ENCODE measurements at regions not wholly inside any gene's neighbourhood (a gene's known extent, or its start where the extent isn't known, plus 50 kb on each side); places are given as distances from the start of the nearest gene placed in this dataset.

DNA sequence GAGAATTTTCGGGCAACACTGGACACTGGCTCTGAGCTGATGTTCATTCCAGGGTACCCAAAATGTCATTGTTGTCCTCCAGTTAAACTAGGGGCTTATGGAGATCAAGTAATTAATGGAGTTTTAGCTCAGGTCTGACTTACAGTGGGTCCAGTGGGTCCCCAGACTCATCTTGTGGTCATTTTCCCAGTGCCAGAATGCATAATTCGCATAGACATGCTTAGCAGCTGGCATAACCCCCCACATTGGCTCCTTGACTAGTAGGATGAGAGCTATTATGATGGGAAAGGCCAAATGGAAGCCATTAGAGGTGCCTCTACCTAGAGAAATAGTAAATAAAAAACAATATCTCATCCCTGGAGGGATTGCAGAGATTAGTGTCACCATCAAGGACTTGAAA is 818.9 kb downstream of the TMTC2 start:
- no peak for TF ChIP-seq SIN3A (IDR thresholded peaks at IDR 0.05; ENCODE audit: borderline replicate concordance, insufficient read depth, low read length)
- TF ChIP-seq POLR2AphosphoS5 (IDR thresholded peaks at IDR 0.05; ENCODE audit: low read depth, low read length): no peak
- TF ChIP-seq, protein P1, sequence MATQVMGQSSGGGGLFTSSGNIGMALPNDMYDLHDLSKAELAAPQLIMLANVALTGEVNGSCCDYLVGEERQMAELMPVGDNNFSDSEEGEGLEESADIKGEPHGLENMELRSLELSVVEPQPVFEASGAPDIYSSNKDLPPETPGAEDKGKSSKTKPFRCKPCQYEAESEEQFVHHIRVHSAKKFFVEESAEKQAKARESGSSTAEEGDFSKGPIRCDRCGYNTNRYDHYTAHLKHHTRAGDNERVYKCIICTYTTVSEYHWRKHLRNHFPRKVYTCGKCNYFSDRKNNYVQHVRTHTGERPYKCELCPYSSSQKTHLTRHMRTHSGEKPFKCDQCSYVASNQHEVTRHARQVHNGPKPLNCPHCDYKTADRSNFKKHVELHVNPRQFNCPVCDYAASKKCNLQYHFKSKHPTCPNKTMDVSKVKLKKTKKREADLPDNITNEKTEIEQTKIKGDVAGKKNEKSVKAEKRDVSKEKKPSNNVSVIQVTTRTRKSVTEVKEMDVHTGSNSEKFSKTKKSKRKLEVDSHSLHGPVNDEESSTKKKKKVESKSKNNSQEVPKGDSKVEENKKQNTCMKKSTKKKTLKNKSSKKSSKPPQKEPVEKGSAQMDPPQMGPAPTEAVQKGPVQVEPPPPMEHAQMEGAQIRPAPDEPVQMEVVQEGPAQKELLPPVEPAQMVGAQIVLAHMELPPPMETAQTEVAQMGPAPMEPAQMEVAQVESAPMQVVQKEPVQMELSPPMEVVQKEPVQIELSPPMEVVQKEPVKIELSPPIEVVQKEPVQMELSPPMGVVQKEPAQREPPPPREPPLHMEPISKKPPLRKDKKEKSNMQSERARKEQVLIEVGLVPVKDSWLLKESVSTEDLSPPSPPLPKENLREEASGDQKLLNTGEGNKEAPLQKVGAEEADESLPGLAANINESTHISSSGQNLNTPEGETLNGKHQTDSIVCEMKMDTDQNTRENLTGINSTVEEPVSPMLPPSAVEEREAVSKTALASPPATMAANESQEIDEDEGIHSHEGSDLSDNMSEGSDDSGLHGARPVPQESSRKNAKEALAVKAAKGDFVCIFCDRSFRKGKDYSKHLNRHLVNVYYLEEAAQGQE (IDR thresholded peaks at IDR 0.05; ENCODE audit: insufficient read depth in 1 of 2, low read depth in 2 of 2, low read length in 2 of 2): no peak
- no peak for TF ChIP-seq FOXP2 (optimal IDR thresholded peaks at IDR 0.05; ENCODE audit: borderline replicate concordance, extremely low read depth, extremely low read length, insufficient read depth)
- TF ChIP-seq TAF1 (IDR thresholded peaks at IDR 0.05; ENCODE audit: borderline replicate concordance, insufficient read depth, low read length): no peak

DNA sequence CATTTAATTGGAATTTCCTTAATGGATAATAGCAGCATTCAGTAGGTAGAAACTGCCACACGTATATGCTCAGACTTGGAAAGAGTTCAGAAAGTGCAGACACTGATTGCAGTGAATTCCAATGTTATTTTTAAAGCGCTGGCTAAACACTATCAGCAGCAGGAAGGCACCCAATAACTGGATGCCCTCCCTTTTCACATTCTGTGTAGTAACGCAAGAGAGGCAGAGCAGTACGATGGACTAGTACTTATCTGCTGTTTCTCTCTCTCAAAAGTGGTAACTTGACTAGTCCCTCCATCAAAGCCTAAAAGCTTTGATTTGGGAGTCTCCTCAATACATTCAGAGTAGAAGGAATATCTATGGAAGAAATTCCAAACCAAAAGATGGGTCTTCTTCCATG is 791.0 kb downstream of the TMTC2 start:
- no peak for TF ChIP-seq FOXP2 (optimal IDR thresholded peaks at IDR 0.05; ENCODE audit: borderline replicate concordance, extremely low read depth, extremely low read length, insufficient read depth)
- TF ChIP-seq POLR2AphosphoS5 (IDR thresholded peaks at IDR 0.05; ENCODE audit: low read depth, low read length): no peak
- TF ChIP-seq SIN3A (IDR thresholded peaks at IDR 0.05; ENCODE audit: borderline replicate concordance, insufficient read depth, low read length): no peak
- TF ChIP-seq TAF1 (IDR thresholded peaks at IDR 0.05; ENCODE audit: borderline replicate concordance, insufficient read depth, low read length): no peak
- TF ChIP-seq, protein P1 (IDR thresholded peaks at IDR 0.05; ENCODE audit: insufficient read depth in 1 of 2, low read depth in 2 of 2, low read length in 2 of 2): no peak

GRCh38 chr12:83476695-83477690 is 790.3 kb downstream of the TMTC2 start:
- TF ChIP-seq TAF1 (IDR thresholded peaks at IDR 0.05; ENCODE audit: borderline replicate concordance, insufficient read depth, low read length): no peak
- TF ChIP-seq, protein P1 (IDR thresholded peaks at IDR 0.05; ENCODE audit: insufficient read depth in 1 of 2, low read depth in 2 of 2, low read length in 2 of 2): no peak
- no peak for TF ChIP-seq SIN3A (IDR thresholded peaks at IDR 0.05; ENCODE audit: borderline replicate concordance, insufficient read depth, low read length)

DNA sequence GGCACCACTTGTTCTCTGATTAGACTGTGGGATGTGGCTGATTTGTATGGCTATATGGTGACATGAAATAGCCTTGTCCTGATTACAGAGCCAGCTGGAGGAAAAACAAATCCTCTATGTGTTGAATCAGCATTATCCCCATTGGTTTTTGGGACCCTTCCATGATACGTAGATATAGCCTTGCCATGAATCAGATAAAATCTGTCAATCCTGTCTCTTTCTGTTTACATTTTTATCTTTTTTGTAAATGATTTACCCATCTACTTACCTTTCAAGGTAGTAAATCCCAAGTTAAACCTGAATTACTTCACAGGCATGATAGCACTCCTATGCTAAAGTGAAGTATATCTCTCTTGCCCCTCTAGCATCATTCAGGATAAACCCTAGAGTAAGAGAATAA is 789.3 kb downstream of the TMTC2 start:
- TF ChIP-seq TAF1 (IDR thresholded peaks at IDR 0.05; ENCODE audit: borderline replicate concordance, insufficient read depth, low read length) (no peak), FOXP2 (optimal IDR thresholded peaks at IDR 0.05; ENCODE audit: borderline replicate concordance, extremely low read depth, extremely low read length, insufficient read depth) (no peak), SIN3A (IDR thresholded peaks at IDR 0.05; ENCODE audit: borderline replicate concordance, insufficient read depth, low read length) (no peak), POLR2AphosphoS5 (IDR thresholded peaks at IDR 0.05; ENCODE audit: low read depth, low read length) (no peak)
- TF ChIP-seq, protein P1 (IDR thresholded peaks at IDR 0.05; ENCODE audit: insufficient read depth in 1 of 2, low read depth in 2 of 2, low read length in 2 of 2): no peak

Measured in PFSK-1 (cell line).